Activated CD4-positive, alpha-beta T cell treated with anti-CD3 and anti-CD28 coated beads, Interleukin-2, amount 50 U/mL, for 4 hours (primary cell): ENCODE measurements at regions not wholly inside any gene's neighbourhood (a gene's known extent, or its start where the extent isn't known, plus 50 kb on each side); places are given as distances from the start of the nearest gene placed in this dataset.

Experiments used
- DNase-seq, 2 experiments: peaks; one replicate each; pipeline ENCODE4 v3.0.0-alpha.2; 2020

DNA sequence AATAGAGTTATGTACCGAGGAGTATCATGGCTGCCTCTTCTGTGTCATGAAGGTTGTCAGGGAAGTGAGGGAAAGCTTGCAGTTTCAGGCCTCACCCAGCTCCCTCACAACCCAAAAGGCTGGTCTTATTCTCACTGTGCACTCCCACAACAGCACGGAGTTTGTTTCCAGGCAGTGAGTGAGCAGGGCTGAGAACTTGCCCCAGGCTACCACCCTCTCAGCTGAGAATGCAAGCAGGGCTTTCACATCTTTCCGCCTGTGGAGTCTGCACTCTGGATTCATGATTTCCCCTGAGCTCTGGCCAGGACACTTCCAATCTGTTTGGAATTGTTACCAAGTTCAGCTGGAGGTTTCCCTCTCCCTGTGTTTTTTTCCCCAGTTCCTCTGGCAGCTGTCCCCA, 2284.7 kb upstream of the PCDH20 start:
- DNase-seq, result no peak

DNA sequence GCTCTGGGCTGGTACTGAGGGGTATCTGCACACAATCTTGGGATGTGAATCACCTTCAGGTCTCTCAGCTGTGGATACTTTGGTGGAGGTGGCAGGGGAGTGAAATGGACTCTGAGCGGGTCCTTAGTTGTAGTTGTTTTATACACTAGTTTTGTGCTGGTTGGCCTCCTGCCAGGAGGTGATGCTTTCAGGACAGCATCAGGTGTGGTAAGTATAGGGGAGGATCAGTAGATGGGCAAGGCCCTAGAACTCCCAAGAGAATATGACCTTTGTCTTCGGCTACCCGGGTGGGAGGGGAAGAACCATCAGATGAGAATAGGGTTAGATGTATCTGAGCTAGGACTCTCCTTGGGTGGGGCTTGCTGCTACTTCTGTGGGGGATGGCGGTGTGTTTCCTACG, 2284.3 kb upstream of the PCDH20 start:
- no peak for DNase-seq

DNA sequence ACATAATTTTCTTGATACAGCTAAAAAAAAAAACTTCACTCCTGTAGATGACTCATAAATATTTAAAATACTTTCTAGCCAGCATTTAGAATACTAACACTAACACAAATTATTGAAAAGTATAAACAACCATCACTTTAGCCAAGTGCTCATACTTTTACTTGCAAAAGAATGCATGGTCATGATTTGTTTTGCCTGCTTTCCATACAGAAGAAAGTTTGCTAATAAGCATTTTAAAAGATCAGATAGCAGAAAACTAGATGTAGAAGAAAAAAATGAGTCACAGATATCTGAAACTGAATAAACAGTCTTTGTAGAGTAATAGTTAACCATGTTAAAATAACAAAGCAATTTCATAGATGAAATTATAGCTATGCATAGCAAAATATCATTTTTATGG, 2280.4 kb upstream of the PCDH20 start:
- DNase-seq, result no peak

DNA sequence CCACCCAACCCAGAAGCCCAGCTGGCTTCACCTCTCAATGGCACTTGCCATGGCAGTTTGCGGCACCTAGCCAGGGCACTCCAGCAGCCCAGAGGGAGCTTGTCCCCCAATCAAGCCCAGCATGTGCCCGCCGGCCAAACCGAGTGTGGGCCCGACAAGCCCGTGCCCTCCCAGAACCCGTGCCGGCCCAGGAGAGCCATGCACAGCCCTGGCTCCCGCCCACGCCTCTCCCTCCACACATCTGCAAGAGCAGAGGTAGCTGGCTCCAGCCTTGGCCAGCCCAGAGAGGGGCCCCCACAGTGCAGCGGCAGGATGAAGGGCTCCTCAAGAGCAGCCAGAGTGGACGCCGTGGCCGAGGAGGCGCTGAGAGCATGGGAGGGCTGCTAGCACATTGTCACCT, 2278.0 kb upstream of the PCDH20 start:
- no peak for DNase-seq

DNA sequence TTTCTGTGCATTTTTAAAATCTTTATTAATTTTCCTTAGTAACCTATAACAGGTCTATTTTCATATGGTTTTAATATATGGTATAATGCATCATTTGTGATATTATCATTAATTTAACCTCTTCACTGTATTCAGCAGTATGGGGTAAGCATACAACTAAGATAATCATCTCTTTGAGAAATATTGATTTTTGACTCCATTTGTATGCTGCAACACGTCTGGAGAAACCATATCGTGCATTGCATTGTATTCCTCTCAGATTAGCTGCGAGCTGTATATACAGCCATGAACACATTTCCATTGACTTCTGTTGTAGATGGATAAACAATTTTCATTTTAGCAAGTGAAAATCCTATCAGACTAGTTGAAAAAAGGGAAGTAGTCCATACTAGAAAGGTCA, 2275.8 kb upstream of the PCDH20 start:
- DNase-seq, result no peak

DNA sequence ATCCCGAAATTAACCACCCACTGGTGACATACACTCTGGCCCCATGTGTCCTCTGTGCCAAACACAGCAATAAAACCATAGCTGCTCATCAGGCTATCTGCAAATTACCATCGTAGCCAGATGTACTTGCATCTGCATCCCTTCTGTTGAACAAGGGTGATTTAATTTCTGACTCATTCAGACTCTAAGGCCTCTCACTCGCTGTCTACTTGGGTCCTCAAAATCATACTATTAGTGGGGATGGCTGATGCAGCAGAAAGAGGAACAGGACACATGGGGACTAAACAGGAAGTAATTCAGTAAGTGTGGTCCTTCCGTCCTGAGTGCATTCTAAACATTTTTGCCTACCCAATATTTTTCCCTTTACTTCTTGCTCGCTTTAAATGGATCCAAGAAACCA, 2275.0 kb upstream of the PCDH20 start:
- no peak for DNase-seq

DNA sequence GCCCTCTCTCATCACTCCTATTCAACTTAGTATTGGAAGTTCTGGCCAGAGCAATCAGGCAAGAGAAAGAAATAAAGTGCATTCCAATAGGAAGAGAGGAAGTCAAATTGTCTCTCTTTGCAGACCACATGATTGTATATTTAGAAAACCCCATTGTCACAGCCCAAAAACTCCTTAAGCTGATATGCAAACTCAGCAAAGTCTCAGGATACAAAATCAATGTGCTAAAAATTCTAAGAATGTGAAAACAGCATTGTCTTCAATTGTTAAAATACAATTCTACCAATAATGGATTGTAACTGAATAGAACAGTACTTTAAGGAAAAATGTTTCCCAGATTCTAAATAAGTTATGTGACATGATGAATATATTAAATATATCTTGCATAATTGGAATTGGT, 2269.2 kb upstream of the PCDH20 start:
- DNase-seq, result no peak

DNA sequence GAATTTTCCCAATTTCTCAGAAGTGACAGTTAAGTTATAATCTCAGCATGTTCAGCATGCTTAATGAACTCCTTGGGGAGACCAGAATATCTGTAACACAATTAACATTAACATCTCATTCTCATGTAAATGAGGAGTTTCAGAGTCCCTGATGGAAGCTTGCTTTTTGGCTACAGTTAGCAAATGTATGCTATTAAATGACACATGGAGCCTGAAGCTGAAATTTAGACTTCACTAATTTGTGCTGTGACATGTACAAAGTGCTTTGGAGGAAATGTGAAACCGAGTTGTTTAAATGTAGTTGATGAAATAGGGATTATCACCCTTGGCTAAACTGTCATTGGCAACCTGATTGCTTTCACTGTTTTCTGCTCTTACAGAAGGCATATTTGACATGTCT, 2265.1 kb upstream of the PCDH20 start:
- DNase-seq, result no peak

DNA sequence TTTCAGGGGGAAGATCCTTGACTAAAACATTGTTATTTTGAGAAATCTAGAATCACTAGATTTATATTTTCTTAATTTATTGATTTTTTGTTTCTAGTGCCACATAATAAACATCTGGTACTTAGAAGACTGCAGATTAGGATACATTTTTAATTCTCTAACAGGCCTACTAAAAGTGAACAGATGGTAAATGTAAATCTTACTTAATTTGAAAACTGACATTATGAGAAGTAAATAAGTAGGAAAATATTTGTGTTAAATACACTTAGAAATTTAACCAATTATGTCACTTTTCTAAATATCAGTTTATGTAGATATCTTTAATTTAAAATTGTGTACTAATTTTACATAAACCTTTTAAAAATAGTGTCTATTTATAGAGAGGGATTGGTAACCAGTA, 2255.6 kb upstream of the PCDH20 start:
- no peak for DNase-seq

DNA sequence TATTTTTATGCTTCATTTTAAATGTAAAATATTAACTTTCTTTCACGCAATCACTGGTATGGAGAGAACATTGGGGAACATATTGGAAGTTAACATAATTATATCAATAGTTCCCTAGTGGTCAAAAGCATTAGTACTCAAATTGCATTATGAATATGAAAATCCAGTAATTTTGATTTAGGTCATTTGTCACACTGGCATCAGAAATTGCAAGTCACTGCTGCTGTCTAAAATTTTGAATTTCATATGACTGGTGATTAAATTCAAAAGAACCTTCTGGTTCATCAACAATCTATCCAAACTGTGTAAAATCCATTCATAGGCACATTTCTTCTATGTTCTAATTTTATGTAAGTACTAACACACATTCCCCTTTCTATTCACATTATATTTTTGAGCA, 2235.7 kb upstream of the PCDH20 start:
- no peak for DNase-seq

DNA sequence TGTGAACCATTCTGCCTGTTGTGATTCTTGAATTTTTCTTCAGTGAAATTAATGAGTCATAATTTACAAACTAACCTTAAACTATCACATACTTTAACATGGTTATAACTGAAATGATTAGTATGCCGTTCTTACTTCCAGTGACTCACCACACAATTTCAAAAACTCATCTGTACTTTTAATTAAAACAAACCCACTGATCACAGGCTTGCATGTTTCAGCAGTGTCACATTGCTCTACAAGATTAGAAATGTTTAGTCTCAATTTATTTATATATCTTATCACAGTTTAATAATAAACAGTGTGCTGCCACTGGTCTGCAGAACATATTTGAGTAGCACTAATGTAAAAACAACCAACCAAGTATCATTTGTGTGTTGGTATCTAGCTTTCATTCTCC, 2227.9 kb upstream of the PCDH20 start:
- DNase-seq, result no peak

DNA sequence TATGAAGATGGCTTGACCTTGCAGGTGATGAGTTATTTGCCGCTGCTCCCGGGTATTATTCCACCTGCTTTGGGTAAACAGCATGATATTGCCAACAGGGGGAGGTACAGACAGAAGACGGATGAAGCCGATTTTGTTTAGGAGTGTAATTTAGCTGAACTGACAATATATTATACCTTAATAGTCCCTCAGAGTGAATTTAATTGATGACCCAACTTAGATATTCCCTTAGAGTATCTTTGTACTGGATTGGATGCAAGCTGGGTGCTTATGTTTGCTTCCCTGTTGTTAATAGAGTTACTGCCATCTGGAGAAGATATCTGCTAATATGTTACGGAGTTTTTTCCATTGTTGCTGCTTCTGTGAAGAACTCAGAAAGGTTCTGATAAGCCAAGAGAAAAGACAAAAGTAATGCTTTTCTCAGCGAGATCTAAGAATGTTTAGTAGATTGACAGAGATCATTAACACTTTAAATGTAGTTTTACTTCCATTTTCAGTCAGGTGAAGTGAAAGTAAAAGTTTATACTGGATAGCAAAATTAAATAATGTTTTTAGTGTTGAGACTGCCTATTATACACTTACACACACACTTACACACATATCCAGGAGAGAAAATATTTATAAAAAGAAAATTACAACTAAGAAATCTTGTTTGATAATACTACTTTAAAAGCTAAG, 2220.8 kb upstream of the PCDH20 start:
- DNase-seq, result no peak

DNA sequence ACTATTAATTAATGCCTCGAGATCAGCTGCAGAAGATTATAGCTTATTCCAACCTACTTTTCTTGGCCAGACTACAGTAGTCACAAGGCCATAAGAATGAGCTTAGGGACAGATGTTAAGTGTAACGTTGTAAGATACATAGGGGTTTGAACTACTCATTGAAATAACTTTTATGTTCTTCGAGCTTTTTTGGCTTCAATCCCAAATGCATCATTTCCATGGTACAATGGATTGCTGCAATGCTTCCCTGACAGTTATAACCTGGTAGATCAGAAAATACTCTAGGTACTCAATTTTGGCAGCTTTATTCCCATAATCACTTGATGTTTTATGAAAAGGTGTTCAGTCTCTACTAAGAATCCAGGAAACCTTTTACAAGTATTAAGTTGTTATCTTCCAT, 2216.7 kb upstream of the PCDH20 start:
- no peak for DNase-seq

DNA sequence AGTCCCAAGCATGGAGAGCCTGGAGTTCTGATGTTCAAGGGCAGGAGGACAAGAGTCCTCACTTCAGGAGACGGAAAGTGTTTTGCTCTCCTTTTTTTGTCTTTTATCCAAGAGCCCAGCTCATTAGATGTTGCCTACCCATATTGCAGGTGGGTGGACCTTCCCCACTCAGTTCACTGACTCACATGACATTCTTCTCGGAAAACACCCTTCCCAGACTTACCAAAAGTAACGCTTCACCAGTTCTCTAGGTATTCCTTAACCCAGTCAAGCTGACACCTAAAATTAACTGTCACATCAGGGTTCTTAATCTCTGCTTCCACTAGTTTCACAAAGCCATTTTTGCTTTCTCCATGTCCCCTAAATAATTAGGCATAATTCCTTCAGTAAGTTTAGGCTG, 2215.4 kb upstream of the PCDH20 start:
- DNase-seq, result no peak

DNA sequence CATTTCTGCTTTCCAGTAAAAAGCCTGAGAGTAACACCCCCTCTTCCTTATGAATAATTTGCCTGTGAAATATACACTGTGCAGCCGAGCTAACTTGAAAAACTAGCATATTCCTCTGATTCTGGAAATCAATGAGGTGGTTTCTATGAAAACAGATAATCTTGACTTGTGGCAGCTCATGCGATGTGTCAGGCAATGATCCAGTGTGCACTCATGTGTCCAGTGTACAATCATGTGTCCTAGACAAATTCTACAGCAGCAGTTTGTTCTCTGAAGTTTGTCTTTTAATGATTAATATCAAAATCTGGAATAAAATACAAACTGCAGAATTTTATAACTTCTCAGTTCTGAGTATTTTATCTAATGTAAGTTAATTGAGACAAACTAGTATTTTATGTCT, 2213.9 kb upstream of the PCDH20 start:
- no peak for DNase-seq

DNA sequence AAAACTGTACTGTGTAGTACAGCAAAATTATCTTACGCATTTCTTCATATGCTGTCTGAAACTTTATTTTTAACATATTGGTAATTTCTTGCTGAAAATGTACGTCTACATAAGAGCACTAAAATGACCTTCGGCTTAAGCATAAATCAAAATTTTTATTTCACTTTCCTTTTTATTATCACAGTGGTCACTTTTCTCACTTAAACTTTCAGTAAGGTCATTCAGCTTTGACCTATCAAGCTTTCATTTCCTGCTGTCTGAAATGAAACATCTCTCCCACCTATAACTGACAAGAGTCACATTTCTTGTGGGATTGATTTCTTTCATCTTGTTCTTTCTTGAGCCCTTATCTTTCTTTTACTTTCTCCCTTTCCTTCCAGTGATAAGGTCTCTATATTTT, 2212.7 kb upstream of the PCDH20 start:
- no peak for DNase-seq

DNA sequence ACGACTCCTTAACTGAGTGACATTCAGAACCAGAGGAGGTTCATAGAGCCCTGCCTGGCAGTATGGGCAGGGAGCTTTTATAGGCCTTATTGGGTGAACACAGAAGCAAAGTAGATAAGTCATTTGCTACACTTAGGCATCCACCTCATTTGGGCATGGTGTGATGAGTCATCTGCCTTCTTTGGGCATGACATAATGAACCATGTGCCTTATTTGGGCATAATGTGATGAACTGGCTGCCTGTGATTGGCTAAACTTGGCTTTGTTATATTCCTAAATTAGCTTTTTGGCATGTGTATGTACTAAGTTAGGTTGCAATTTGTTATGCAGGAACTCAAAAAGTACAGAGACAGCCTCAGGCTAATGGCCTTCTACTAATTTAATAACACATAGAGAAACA, 2210.2 kb upstream of the PCDH20 start:
- no peak for DNase-seq

DNA sequence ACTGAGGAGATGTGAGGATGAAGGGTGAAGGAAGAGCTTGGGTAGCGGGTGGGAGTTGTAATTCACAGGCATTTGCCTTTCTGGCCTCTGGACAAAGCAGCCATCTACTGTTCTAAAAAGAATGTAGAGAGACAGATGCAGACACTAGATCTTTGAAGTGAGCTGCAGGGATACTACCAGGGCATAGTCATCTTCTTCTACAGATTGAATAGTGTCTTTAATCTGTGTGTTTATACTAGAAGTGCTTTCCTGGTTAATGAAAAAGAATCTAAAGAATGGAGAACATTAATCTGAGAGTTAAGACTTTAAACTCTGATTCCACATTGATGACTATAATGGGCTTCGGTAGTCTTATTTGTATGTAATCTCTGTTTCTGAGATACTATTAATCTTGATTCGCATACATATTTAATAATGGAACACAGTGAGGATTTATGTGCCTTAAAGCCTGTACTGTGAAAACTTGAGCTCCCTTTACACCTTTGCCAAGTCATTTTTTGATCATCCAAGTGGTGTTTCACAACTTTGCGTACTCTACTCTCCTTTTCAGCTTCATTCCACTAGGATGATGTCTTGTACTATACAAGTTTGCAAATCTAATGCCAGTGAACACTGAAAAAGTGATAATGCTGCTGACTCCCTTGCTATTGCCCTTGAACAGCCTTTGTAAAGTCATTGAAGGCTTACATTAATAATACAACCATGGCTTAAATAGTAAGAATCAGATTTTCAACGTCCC, 2199.4 kb upstream of the PCDH20 start:
- no peak for DNase-seq

DNA sequence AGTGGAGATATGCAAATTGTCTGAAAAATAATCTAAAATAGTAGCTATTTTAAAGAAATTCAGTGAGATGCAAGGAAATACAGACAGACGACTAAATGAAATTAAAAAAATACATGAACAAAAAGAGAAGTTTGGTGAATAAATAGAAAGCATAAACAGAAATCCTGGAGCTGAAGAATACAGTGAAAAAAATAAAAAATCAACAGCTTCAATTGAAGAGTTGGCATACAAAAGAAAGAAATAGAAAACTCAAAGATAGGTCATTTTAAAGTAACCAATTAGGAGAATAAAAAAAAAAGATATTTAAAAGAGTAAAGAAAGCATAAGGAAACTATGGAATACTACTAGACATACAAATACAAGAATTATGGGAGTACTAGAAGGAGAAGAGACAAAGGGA, 2191.5 kb upstream of the PCDH20 start:
- DNase-seq, result no peak

DNA sequence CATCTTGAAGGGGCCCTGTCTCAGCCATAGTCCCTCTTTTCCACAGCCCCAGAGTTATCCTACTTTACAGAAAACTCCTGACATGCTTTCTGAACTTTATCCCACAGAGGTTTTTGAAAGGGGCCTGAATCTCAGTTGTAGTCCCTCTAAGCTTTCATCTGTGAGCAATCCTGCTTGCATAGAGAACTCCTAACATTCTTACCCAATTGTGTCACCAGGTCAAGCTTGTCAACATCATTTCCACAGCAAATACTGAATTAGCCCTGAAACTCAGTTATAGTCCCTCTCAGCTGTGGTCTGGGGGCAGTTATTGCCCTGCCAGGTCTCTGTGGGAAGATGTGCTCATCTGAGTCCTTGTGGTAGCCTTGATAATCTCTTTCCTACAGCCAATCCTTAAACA, 2190.3 kb upstream of the PCDH20 start:
- no peak for DNase-seq

DNA sequence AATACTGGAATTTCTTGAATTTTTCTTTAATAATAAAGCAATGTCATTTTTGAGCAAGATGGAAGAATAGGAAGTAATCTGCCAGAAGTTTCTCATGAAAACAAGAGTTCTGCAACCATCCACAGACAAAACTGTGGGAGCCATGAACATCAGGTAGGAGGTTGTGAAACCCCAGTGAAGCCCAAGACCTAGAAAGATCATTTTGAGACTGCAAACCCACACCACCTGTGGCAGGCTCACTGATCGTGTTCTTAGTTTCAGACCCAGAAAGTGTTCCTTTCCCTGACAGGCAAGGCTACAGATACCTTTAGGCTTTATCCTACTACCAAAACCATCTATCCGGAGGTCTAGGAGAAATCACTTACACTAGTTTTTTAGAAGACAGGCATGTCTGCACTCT, 2189.8 kb upstream of the PCDH20 start:
- no peak for DNase-seq

DNA sequence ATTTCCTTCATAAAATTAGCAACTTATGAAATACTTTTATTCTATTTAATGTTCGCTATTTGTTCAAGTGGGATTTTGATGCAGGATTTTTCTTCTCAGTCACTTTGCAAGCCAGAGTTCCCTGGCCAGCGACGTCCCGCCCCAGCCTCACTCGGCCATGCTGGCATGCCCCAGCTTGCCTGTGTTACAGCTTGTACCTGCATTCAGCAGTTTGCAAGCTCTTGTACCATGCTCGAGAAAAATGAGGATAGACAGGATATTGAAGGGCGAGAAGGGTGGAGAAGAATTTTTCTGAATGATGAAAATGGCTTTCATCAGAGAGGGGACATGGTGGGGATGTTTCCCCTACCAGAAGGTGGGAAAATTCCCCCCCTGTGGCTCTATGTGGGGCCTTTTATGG, 2180.2 kb upstream of the PCDH20 start:
- DNase-seq, result no peak

DNA sequence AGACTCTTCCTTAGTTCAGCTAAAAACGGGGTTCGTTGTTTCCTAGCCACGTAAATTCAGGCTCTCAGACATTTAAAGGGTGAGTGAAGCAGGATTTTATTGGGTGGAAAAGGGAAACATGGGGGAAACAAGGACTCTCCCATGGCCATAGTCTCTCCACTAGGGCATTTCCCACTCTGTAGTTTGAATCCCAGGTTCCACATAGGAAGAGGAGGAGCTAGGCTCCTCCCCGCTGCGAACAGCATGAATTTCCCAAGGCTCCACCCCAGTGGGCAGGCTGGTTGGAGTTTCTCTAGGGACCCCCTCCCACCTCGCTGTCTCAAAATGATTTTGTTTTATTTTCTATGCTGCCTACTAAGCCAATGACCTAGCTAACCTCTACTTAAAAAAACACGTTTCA, 2170.8 kb upstream of the PCDH20 start:
- no peak for DNase-seq

DNA sequence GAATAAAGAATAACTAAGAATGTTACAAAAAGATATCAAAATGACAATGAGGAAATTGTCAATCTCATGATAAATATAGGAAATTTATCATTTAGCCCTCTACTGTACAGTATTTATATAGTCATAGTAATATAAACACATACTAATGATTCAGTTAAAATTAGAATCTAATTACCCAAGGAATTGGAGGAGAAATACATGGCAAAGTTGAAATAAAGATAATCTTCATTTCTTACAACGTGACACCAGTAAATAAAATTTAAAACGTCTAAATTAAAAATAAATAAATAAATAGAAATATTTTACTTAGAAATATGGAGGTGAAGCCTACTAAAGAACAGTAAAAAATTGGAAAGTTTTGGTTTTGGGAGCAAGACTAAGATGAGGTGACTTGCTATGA, 2163.1 kb upstream of the PCDH20 start:
- no peak for DNase-seq

DNA sequence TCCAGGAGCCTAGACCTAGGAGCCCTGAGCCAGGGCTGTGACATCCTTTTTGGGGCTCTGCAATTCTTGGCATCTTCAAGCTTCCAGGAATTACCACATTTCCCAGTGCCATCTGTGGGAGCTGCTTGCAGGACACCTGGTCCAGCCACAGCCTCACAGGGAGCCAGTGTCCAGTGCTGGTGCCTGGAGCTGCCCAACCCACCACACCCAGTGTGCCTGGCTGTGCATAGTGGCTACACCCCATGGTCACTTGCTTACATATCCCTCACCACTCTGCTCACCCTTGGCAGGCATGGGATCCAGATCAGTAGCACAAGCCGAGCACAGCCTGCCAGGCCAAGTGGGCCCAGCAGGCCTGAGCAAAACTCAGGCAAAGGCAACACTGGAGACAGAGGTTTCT, 2151.4 kb upstream of the PCDH20 start:
- DNase-seq, result no peak
